PC-9 (cell line): ENCODE measurements at regions not wholly inside any gene's neighbourhood (a gene's known extent, or its start where the extent isn't known, plus 50 kb on each side); places are given as distances from the start of the nearest gene placed in this dataset.

Experiments used
- BruUV-seq: library from RNA; stranded (reverse); fragments of 400-500 nt; replicated peaks from 2 replicates; lab custom pipeline; 2021; lab: Mats Ljungman, UMichigan
- CTCF ChIA-PET: fragments of 300-600 bp; sonication (Branson Sonifier 250); formaldehyde crosslinking; loops from one replicate; lab custom pipeline; 2022; ENCODE audit warnings: antibody characterized with exemption; lab: Charles Lee
- POLR2A ChIA-PET: fragments of 300-600 bp; sonication (Branson Sonifier 250); formaldehyde crosslinking; loops from one replicate; lab custom pipeline; 2022; ENCODE audit warnings: antibody characterized with exemption; ENCODE audit not compliant: unreplicated experiment; lab: Charles Lee
- DNase-seq, 2 experiments: peaks; one replicate each; pipeline versions ENCODE4 v3.0.0 to v3.0.0-alpha.2; 2015 to 2022; ENCODE audit warnings: mixed read lengths in 1 of 2
- H2AFZ ChIP-seq: fragments of 200-600 bp; sonication (generic); 2 replicates; pipeline ENCODE4 v1.8.1; 2017; ENCODE audit warnings: antibody characterized with exemption
- H3F3A ChIP-seq: fragments of 200-600 bp; sonication (generic); 2 replicates; pipeline ENCODE4 v1.8.1; 2017; ENCODE audit warnings: antibody characterized with exemption, mild to moderate bottlenecking, low read depth; ENCODE audit not compliant: insufficient read depth
- H3K27ac ChIP-seq: fragments of 200-600 bp; sonication (generic); 2 replicates; pipeline ENCODE4 v1.6.1; 2016; ENCODE audit warnings: mixed run types
- H3K27me3 ChIP-seq: fragments of 200-600 bp; sonication (generic); 2 replicates; pipeline ENCODE4 v1.6.1; 2016; ENCODE audit warnings: low read depth, mixed run types; ENCODE audit not compliant: insufficient read depth
- H3K36me3 ChIP-seq: fragments of 200-600 bp; sonication (generic); 2 replicates; pipeline ENCODE4 v1.6.1; 2016; ENCODE audit warnings: low read depth, mixed run types
- H3K4me1 ChIP-seq: fragments of 200-600 bp; sonication (generic); replicated peaks from 2 replicates; pipeline ENCODE4 v1.6.1; 2016; ENCODE audit warnings: mixed run types; ENCODE audit not compliant: insufficient read depth
- H3K4me2 ChIP-seq: fragments of 200-600 bp; sonication (generic); 2 replicates; pipeline ENCODE4 v1.6.1; 2017; ENCODE audit warnings: mixed run types
- H3K4me3 ChIP-seq: fragments of 200-600 bp; sonication (generic); 2 replicates; pipeline ENCODE4 v1.6.1; 2016; ENCODE audit warnings: mixed run types
- H3K79me2 ChIP-seq: fragments of 200-600 bp; sonication (generic); 2 replicates; pipeline ENCODE4 v1.6.1; 2017; ENCODE audit warnings: low read depth, mixed run types
- H3K9me2 ChIP-seq: fragments of 200-600 bp; sonication (generic); 2 replicates; pipeline ENCODE4 v1.8.1; 2017; ENCODE audit warnings: mild to moderate bottlenecking; ENCODE audit not compliant: insufficient read depth
- H3K9me3 ChIP-seq: fragments of 200-600 bp; sonication (generic); 2 replicates; pipeline ENCODE4 v1.8.1; 2016; ENCODE audit warnings: low read depth; ENCODE audit not compliant: insufficient read depth
- H4K20me1 ChIP-seq: fragments of 200-600 bp; sonication (generic); 2 replicates; pipeline ENCODE4 v1.8.1; 2017; ENCODE audit not compliant: insufficient read depth
- EZH2 ChIP-seq: fragments of 200-600 bp; sonication (generic); IDR thresholded peaks from 2 replicates; pipeline ENCODE4 v1.8.0; 2017; ENCODE audit warnings: antibody characterized with exemption, low read depth
- intact Hi-C: fragments of 100-400 bp; cut with micrococcal nuclease; formaldehyde crosslinking; loops from one replicate; pipeline ENCODE4 v1.10.0; 2022; ENCODE audit not compliant: unreplicated experiment
- TF ChIP-seq, protein P1 (sequence below): fragments of 200-600 bp; sonication (generic); conservative IDR thresholded peaks from 2 replicates; pipeline ENCODE4 v1.6.1; 2017; ENCODE audit warnings: mixed run types, antibody characterized with exemption, mild to moderate bottlenecking, moderate library complexity

DNA sequence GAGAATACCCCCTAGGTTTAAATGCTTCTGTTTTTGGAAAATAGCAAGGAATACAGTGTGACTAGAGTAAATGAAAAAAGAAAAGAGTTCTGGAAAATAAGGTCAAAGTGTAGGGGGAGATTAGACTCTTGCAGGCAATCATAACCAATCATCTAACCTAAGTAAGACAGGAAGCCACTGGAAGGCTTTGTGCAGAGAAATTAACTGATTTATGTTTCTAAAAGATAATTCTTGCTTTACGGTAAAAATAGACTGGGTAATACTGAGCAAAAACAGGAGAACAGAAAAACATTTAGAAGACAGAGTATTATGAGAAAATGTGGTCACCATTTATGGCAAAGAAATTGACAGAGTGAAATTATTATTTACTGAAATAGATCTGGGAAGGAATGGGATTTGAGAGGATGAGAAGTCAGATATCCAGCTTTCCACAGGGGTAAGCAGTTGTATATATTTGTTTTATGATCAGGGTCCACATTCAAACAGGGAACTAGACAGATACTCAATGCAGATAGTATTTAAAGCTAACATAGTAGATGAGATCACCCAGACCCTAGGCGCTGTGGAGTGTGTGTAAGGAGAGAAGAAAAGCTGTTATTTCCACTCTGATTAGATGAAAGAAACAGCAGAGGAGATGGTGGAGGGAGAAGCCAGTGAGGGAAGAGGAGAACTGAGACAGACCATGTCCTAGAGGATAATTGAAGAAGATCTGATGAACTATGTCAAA lies 1225.3 kb downstream of the CDH11 start:
- TF ChIP-seq, protein P1, sequence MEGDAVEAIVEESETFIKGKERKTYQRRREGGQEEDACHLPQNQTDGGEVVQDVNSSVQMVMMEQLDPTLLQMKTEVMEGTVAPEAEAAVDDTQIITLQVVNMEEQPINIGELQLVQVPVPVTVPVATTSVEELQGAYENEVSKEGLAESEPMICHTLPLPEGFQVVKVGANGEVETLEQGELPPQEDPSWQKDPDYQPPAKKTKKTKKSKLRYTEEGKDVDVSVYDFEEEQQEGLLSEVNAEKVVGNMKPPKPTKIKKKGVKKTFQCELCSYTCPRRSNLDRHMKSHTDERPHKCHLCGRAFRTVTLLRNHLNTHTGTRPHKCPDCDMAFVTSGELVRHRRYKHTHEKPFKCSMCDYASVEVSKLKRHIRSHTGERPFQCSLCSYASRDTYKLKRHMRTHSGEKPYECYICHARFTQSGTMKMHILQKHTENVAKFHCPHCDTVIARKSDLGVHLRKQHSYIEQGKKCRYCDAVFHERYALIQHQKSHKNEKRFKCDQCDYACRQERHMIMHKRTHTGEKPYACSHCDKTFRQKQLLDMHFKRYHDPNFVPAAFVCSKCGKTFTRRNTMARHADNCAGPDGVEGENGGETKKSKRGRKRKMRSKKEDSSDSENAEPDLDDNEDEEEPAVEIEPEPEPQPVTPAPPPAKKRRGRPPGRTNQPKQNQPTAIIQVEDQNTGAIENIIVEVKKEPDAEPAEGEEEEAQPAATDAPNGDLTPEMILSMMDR = no peak
- no peak for TF ChIP-seq EZH2
- no peak overlapping the region for H3K27ac ChIP-seq

DNA sequence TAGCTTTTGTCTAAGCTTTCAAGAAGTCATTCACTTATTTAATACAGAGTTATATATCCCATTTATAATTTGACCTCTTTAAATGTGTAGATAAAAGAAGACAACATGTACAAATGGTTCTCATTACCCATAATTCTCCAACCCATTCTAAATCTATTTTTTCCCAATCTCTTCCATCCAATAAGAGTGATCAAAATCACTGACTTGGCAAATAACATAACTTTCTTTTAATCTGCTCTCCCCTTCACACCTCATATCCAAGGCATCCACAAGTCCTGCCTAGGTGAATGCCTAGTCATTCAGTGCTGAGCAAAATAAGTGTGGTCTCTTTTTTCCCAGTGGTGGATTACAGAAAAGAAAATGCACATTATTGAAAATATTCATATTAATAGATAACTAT lies 1231.1 kb downstream of the CDH11 start:
- no peaks in the 10 kb centered on the region for H3K4me1 ChIP-seq
- intact Hi-C loops = no loop called here
- no peak for DNase-seq
- H2AFZ ChIP-seq = no peak overlapping the region
- no peaks in the 10 kb centered on the region for H3K79me2 ChIP-seq
- H3F3A ChIP-seq = no peaks in the 10 kb centered on the region
- H3K27me3 ChIP-seq = no peaks in the 10 kb centered on the region
- no peak overlapping the region for H3K27ac ChIP-seq
- no peaks in the 10 kb centered on the region for H3K9me2 ChIP-seq
- no peaks in the 10 kb centered on the region for H3K9me3 ChIP-seq
- no peaks in the 10 kb centered on the region for H3K36me3 ChIP-seq
- CTCF ChIA-PET = no interaction called here
- POLR2A ChIA-PET = no interaction called here
- H3K4me2 ChIP-seq = no peak overlapping the region
- no peaks in the 10 kb centered on the region for H4K20me1 ChIP-seq
- BruUV-seq = no TSS peak
- no peak overlapping the region for H3K4me3 ChIP-seq
- TF ChIP-seq, protein P1 = no peak
- no peak for TF ChIP-seq EZH2

More for the DNA sequence above, 1225.3 kb downstream of the CDH11 start:
- ChIA-PET POLR2A (interaction anchor here (0.6 kb wide), 1 partner anchor 12 kb away, joined by 3 read pairs; no protein-coding TSS in a partner anchor), CTCF (no interaction called here)
- Histone ChIP-seq H4K20me1 (no peaks in the 10 kb centered on the region; the same call in 1 of the 2 replicates), H3K4me1 (no peaks in the 10 kb centered on the region), H3K4me2 (no peak overlapping the region), H3K27me3 (no peaks in the 10 kb centered on the region), H3K4me3 (no peak overlapping the region), H3K79me2 (no peaks in the 10 kb centered on the region), H3F3A (no peaks in the 10 kb centered on the region), H3K9me3 (no peaks in the 10 kb centered on the region), H2AFZ (no peak overlapping the region), H3K9me2 (no peaks in the 10 kb centered on the region), H3K36me3 (no peaks in the 10 kb centered on the region)
- intact Hi-C loops = no loop called here
- no TSS peak for BruUV-seq
- DNase-seq = no peak

DNA sequence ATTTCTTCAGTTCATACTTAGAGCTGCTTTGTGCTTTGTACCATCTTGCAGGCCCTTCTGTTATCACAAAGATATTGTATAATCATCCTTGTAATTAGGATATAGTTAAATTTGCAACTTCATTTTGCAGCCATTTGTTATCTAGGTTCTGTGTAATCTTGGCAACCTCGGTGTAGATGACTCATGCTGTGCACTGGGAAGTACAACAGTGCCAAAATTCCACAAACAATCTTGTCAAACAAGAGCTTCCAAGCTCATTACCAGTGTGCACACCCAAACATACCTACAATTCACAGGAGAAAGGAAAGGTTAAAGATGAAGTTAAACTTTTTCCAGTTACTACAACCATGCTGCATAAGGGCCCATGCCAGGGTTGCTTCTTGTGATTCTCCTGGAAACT lies 1231.8 kb downstream of the CDH11 start:
- Histone ChIP-seq H3K27ac (no peak overlapping the region), H3F3A (no peaks in the 10 kb centered on the region), H3K4me3 (no peak overlapping the region), H3K9me2 (no peaks in the 10 kb centered on the region), H3K79me2 (no peaks in the 10 kb centered on the region), H3K27me3 (no peaks in the 10 kb centered on the region), H3K36me3 (no peaks in the 10 kb centered on the region), H4K20me1 (no peaks in the 10 kb centered on the region), H3K4me1 (no peaks in the 10 kb centered on the region), H2AFZ (no peak overlapping the region), H3K9me3 (no peaks in the 10 kb centered on the region), H3K4me2 (no peak overlapping the region)
- DNase-seq = no peak
- no peak for TF ChIP-seq EZH2
- TF ChIP-seq, protein P1 = no peak
- BruUV-seq = no TSS peak
- intact Hi-C loops = no loop called here
- ChIA-PET CTCF (no interaction called here), POLR2A (no interaction called here)
